HG03139 (cell line): ENCODE measurements at regions not wholly inside any gene's neighbourhood (a gene's known extent, or its start where the extent isn't known, plus 50 kb on each side); places are given as distances from the start of the nearest gene placed in this dataset.

Experiments used
- ATAC-seq: cut with Tn5 transposase; IDR thresholded peaks from one replicate; pipeline ENCODE4 v1.9.1; 2021; ENCODE audit not compliant: unreplicated experiment

- ATAC-seq: no peak
These were observed 325.6 kb upstream of the TNP1 start for GRCh38 chr2:217185265-217185995.

- no peak for ATAC-seq
These were observed 324.4 kb upstream of the TNP1 start for GRCh38 chr2:217184242-217184641.

- no peak for ATAC-seq
These were observed 323.6 kb upstream of the TNP1 start for GRCh38 chr2:217183471-217183870.

GRCh38 chr2:217182926-217183325, 323.1 kb upstream of the TNP1 start:
- ATAC-seq: no peak

- ATAC-seq: no peak
These were observed 321.6 kb upstream of the TNP1 start for GRCh38 chr2:217181512-217181911.

GRCh38 chr2:217179854-217180253, 320.0 kb upstream of the TNP1 start:
- ATAC-seq: no peak

- ATAC-seq: no peak
These were observed 318.5 kb upstream of the TNP1 start for GRCh38 chr2:217178341-217178740.

GRCh38 chr2:217177720-217178119, 317.9 kb upstream of the TNP1 start:
- no peak for ATAC-seq

GRCh38 chr2:217171874-217172273, 312.0 kb upstream of the TNP1 start:
- ATAC-seq: no peak

GRCh38 chr2:217168496-217168895, 308.6 kb upstream of the TNP1 start:
- ATAC-seq: no peak

- no peak for ATAC-seq
These were observed 307.7 kb upstream of the TNP1 start for GRCh38 chr2:217167531-217167930.

GRCh38 chr2:217166241-217166850, 306.5 kb upstream of the TNP1 start:
- no peak for ATAC-seq

GRCh38 chr2:217165547-217165946, 305.7 kb upstream of the TNP1 start:
- no peak for ATAC-seq

GRCh38 chr2:217163987-217164386, 304.1 kb upstream of the TNP1 start:
- no peak for ATAC-seq

- no peak for ATAC-seq
These were observed 302.7 kb upstream of the TNP1 start for GRCh38 chr2:217162533-217162932.

- no peak for ATAC-seq
These were observed 301.4 kb upstream of the TNP1 start for GRCh38 chr2:217160978-217161973.

- no peak for ATAC-seq
These were observed 300.4 kb upstream of the TNP1 start for GRCh38 chr2:217160103-217160743.

- ATAC-seq: no peak
These were observed 299.1 kb upstream of the TNP1 start for GRCh38 chr2:217158928-217159327.

GRCh38 chr2:217157581-217157980, 297.7 kb upstream of the TNP1 start:
- ATAC-seq: no peak

GRCh38 chr2:217156801-217157200, 296.9 kb upstream of the TNP1 start:
- ATAC-seq: no peak

- ATAC-seq: no peak
These were observed 295.1 kb upstream of the TNP1 start for GRCh38 chr2:217154923-217155322.
